Activated CD4-positive, alpha-beta T cell treated with anti-CD3 and anti-CD28 coated beads for 24 hours (primary cell): ENCODE measurements at regions not wholly inside any gene's neighbourhood (a gene's known extent, or its start where the extent isn't known, plus 50 kb on each side); places are given as distances from the start of the nearest gene placed in this dataset.
"Not testable (repeated sequence)": the region's sequence is repeated elsewhere in the genome, so short reads cannot be mapped to it uniquely, and the experiment has no call there.

Experiments used
- DNase-seq, 2 donors: peaks; one replicate each; pipeline ENCODE4 v3.0.0-alpha.2; 2020; ENCODE audit warnings: low read depth in 2 of 2

- DNase-seq: no peak
Measured at GRCh38 chr2:34001557-34001956, 402.5 kb upstream of the FAM98A start.

GRCh38 chr2:33984131-33984530 lies 385.0 kb upstream of the FAM98A start:
- DNase-seq: no peak

DNA sequence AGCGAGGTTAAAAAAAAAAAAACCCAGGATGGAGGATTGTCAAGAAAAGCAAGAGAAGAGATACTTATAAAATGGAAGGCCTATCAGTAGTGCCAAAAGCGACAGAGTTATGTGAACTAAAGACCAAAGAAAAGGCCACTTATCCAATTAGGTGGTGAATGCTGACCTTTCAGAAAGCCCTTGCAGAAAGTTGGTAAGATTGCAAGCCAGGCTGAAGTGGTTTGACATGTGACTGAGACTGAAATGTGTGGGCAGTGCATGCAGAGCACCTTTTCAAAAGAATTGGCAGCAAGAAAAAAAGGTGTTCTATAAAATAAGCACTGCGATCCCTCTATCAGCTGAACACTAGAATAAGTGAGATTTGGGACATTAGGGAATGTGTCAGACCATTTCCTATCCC lies 379.4 kb upstream of the FAM98A start:
- DNase-seq: no peak

GRCh38 chr2:33975498-33975897 lies 376.4 kb upstream of the FAM98A start:
- no peak for DNase-seq

- no peak for DNase-seq
Measured at GRCh38 chr2:33967103-33967502, 368.0 kb upstream of the FAM98A start.

DNA sequence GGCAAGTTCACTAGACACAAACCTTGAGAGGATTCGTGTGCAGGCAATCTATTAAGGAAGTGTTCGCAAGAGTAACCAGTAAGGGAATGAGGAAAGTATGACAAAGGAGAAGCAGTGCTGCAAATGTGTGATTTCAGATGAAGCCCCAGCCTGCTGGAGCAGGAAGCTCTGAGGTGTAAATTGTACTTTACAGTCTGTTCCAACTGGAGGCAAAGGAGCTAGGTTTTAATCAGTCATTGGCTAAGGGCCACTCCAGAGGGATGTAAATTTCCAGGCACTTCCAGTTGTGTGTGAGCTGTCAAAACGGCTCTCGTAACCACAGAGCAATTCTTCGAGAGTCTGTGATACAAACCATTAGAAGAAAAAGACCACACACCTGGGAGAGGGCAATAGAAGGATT lies 359.5 kb upstream of the FAM98A start:
- DNase-seq: no peak

- no peak for DNase-seq
Measured at GRCh38 chr2:33949371-33949770, 350.3 kb upstream of the FAM98A start.

- no peak for DNase-seq
Measured at GRCh38 chr2:33946193-33946592, 347.1 kb upstream of the FAM98A start.

DNA sequence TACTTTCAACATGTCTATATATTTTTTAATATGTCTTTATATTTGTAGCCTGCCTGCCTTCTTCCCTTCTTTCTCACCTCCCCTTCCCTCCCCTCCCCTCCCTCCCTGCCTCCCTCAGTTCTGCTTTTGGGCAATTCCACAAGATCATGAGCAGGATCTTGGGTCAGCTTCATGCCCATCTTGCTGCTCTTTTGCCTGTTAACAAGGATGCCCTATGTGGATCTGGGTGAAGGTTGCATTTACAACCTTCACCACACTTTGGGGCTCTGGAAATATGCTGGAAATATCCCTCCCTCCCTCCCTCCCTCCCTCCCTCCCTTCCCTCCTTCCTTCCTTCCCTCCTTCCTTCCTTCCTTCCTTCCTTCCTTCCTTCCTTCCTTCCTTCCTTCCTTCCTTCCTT lies 334.1 kb upstream of the FAM98A start:
- DNase-seq: no peak

GRCh38 chr2:33931164-33931563 lies 332.1 kb upstream of the FAM98A start:
- DNase-seq: no peak

DNA sequence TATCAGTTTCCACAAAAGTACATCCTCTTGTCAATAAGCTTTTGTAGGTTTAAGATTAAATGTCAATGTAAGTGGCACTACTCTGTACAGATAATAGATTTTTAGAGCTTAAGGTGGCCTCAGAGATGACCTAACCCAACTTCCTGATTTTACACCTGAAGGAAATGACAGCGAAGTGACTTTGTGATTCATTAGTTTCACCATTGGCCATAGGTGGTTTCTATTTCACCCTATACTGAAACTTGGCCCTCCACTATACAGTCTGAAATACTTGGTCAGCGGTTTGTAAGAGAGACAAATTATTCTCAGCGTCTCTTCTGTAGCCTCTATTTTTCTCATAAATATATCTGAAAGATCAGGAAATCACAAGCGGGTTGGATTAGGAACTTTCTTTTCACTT lies 330.4 kb upstream of the FAM98A start:
- DNase-seq: no peak

- DNase-seq: no peak
Measured at GRCh38 chr2:33927756-33928155, 328.7 kb upstream of the FAM98A start.

DNA sequence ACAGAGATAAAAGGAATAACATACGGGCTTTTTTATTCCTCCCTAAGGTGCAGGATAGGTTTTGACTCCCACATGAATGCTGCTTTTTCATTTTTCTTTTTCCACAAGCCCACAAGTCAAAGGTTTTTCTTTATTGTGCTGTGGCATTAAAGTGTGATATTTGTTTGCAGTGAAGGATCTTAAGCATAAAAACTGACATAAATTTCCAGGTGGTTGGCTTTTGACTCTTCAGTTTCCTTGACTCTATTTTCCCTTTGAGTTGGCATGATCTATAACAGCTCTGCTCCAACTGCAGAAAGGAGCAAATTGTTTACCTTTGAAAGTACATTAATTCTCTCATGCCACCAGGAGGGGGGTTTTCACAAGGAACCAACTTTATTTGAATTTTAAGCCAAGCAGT lies 326.2 kb upstream of the FAM98A start:
- no peak for DNase-seq

GRCh38 chr2:33924586-33925169 lies 325.6 kb upstream of the FAM98A start:
- no peak for DNase-seq

GRCh38 chr2:33917252-33917651 lies 318.2 kb upstream of the FAM98A start:
- no peak for DNase-seq

- DNase-seq: no peak
Measured at GRCh38 chr2:33913071-33913616, 314.0 kb upstream of the FAM98A start.

DNA sequence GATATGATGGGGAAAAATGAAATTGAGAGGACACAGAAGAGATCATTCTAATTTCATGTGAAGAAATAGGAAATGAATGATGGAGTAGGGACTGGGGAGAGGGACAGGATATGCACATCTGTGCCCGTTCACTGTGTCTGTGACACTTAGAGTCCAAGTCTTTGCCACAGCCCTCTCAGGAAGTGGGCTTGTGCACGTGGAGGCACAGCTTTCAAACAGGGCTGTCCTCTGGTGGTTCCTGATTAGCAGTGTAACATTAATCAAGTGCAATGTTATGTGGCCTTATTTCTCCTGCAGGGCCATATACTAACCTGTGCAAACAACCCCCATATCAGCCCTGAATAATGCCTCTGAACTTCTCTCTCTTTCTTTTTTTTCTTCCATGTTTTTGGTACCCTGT lies 312.2 kb upstream of the FAM98A start:
- DNase-seq: no peak

GRCh38 chr2:33909945-33910695 lies 311.0 kb upstream of the FAM98A start:
- no peak for DNase-seq

DNA sequence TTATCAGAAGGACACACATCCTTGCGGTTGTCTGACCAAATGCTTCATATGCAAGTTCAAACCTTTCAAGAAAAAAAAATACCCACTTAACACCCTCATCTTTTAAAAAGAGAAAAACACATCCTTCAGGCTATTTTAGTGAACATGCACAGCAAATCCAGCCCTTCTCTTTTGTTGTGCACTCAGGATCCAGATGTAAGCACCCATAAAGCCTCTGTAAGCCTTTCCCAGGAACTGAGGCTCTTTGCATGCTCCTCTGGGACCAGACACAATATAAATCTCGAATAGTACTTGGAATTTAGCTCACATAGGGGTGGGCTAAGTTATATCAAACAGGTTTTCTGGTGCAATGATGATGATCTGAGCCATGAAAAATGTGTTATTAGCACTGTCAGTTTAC lies 308.8 kb upstream of the FAM98A start:
- DNase-seq: no peak

DNA sequence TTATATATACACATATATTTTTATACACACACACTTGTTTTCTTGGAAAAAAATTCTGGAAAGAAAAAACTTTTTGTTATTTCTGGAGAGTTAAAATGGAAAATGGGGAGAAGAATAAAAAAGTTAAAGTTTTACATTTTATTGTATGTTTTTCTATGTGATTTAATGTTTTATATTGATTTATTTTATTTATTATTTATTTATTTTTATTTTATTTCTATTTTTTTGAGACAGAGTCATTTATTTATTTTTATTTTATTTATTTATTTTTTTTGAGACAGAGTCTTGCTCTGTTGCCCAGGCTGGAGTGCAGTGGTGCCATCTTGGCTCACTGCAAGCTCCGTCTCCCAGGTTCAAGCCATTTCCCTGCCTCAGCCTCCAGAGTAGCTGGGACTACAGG lies 307.0 kb upstream of the FAM98A start:
- not testable (repeated sequence) for DNase-seq

GRCh38 chr2:33904801-33905200 lies 305.7 kb upstream of the FAM98A start:
- DNase-seq: no peak

DNA sequence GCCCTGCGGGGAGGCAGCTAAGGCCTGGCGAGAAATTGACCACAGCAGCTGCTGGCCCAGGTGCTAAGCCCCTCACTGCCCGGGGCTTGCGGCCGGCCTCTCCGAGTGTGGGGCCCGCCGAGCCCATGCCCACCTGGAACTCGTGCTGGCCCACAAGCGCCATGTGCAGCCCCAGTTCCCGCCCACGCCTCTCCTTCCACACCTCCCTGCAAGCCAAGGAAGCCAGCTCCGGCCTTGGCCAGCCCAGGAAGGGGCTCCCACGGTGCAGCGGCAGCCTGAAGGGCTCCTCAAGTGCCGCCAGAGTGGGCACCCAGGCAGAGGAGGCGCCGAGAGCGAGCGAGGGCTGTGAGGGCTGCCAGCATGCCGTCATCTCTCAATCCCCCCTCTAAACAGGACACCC lies 304.6 kb upstream of the FAM98A start:
- no peak for DNase-seq

DNA sequence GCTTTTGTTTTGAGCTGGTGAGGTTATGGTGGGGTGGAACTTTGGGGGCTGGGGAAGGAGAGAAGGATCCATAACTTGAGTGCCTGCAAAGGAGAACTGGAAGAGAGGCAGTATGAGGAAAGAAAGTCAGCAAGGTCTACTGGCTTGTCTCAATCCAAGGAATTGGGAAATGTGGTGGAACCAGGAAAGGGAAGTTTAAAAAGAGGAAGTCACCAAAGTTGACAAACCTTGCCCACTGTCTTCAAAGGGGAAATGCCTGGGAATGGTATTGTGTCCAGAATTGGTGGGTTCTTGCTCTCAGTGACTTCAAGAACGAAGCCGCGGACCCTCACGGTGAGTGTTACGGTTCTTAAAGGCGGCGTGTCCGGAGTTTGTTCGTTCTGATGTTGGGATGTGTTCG lies 304.1 kb upstream of the FAM98A start:
- DNase-seq: no peak

GRCh38 chr2:33900610-33901009 lies 301.5 kb upstream of the FAM98A start:
- no peak for DNase-seq
